A549 (cell line): ENCODE measurements at regions not wholly inside any gene's neighbourhood (a gene's known extent, or its start where the extent isn't known, plus 50 kb on each side); places are given as distances from the start of the nearest gene placed in this dataset.

Source experiments
- ATAC-seq, 2 experiments: fragments of 200-7000 bp in 1 of 2; fragments of >200 bp in 1 of 2; cut with Nextera tagmentation in 1 of 2; cut with Tn5 transposase in 1 of 2; 3 replicates each; pipeline versions ENCODE4 v1.8.0 to v1.9.1; 2018 to 2020; ENCODE audit warnings: mild to moderate bottlenecking in 1 of 2, moderate library complexity in 1 of 2
- CTCF ChIA-PET: fragments of 300-600 bp; sonication (Branson Sonifier 250); formaldehyde crosslinking; extraction: SDS; loops from one replicate; lab custom pipeline; 2021; ENCODE audit warnings: antibody characterized with exemption, inconsistent platforms; lab: Yijun Ruan, JAX
- POLR2A ChIA-PET: fragments of 350-600 bp; formaldehyde crosslinking; extraction: SDS; loops from one replicate; lab custom pipeline; 2021; ENCODE audit warnings: antibody characterized with exemption, inconsistent platforms; lab: Yijun Ruan, JAX
- DNase-seq, 2 experiments: peaks; one replicate each; pipeline versions ENCODE4 v3.0.0 to v3.0.0-alpha.2; 2011 to 2016; ENCODE audit warnings: low read depth in 1 of 2, low spot score in 1 of 2
- FAIRE-seq: peaks from 2 replicates; lab custom pipeline; 2011; peaks lifted over from hg19 to GRCh38; lab: Jason Lieb, UNC
- H3K27ac ChIP-seq, 2 experiments: fragments of >200 bp; sonication (Bioruptor Twin); formaldehyde crosslinking; 3 replicates each; pipeline ENCODE4 v1.5.1; 2016 to 2017
- H3K4me1 ChIP-seq: fragments of >200 bp; sonication (Bioruptor Twin); formaldehyde crosslinking; 3 replicates; pipeline ENCODE4 v1.6.1; 2016
- H3K4me2 ChIP-seq: fragments of >200 bp; sonication (Bioruptor Twin); formaldehyde crosslinking; 3 replicates; pipeline ENCODE4 v1.6.1; 2016
- H3K4me3 ChIP-seq: fragments of >200 bp; sonication (Bioruptor Twin); formaldehyde crosslinking; 3 replicates; pipeline ENCODE4 v1.5.1; 2016
- H3K9me3 ChIP-seq: fragments of >200 bp; sonication (Bioruptor Twin); formaldehyde crosslinking; 3 replicates; pipeline ENCODE4 v1.6.1; 2016
- CBX2 ChIP-seq: fragments of 200-600 bp; sonication (generic); IDR thresholded peaks from 2 replicates; pipeline ENCODE4 v1.6.1; 2016; ENCODE audit warnings: low read depth, mild to moderate bottlenecking, borderline replicate concordance
- CEBPB ChIP-seq, 2 experiments: fragments of >200 bp in 1 of 2; sonication (Bioruptor Twin) in 1 of 2; formaldehyde crosslinking in 1 of 2; IDR thresholded peaks; 2 replicates each; pipeline ENCODE4 v1.6.1; 2012 to 2016
- CHD2 ChIP-seq: fragments of 150-350 bp; IDR thresholded peaks from 2 replicates; pipeline ENCODE4 v1.6.1; 2014; ENCODE audit warnings: low read length; ENCODE audit not compliant: partially characterized antibody
- CHD4 ChIP-seq: fragments of 200-600 bp; sonication (generic); IDR thresholded peaks from 2 replicates; pipeline ENCODE4 v1.6.1; 2016; ENCODE audit warnings: antibody characterized with exemption, mild to moderate bottlenecking, borderline replicate concordance
- EHF ChIP-seq: fragments of 250-450 bp; sonication (Bioruptor Pico); IDR thresholded peaks from 2 replicates; pipeline ENCODE4 v1.5.0; 2020; ENCODE audit warnings: mild to moderate bottlenecking
- ESRRA ChIP-seq: fragments of 150-350 bp; IDR thresholded peaks from 2 replicates; pipeline ENCODE4 v1.6.1; 2014; ENCODE audit warnings: mild to moderate bottlenecking, low read length, borderline replicate concordance
- FOSB ChIP-seq: fragments of 250-450 bp; sonication (Bioruptor Pico); IDR thresholded peaks from 2 replicates; pipeline ENCODE4 v1.5.0; 2020; ENCODE audit warnings: mild to moderate bottlenecking, moderate library complexity
- GATA3 ChIP-seq: IDR thresholded peaks from 2 replicates; pipeline ENCODE4 v1.6.1; 2012; ENCODE audit warnings: borderline replicate concordance
- HDAC2 ChIP-seq: fragments of 200-600 bp; sonication (generic); IDR thresholded peaks from 2 replicates; pipeline ENCODE4 v1.6.1; 2016
- JUNB ChIP-seq: fragments of >200 bp; sonication (Bioruptor Twin); formaldehyde crosslinking; IDR thresholded peaks from 2 replicates; pipeline ENCODE4 v1.6.1; 2016
- KDM1A ChIP-seq: fragments of 200-600 bp; sonication (generic); IDR thresholded peaks from 2 replicates; pipeline ENCODE4 v1.6.1; 2016; ENCODE audit warnings: low read depth, mild to moderate bottlenecking
- MAFK ChIP-seq: fragments of 450-650 bp; IDR thresholded peaks from 2 replicates; pipeline ENCODE4 v1.6.1; 2014; ENCODE audit not compliant: partially characterized antibody
- NPAS2 ChIP-seq: fragments of 250-450 bp; sonication (Bioruptor Pico); IDR thresholded peaks from 2 replicates; pipeline ENCODE4 v1.8.0; 2022; ENCODE audit warnings: mild to moderate bottlenecking, moderate library complexity, borderline replicate concordance
- RNF2 ChIP-seq: fragments of 200-600 bp; sonication (generic); IDR thresholded peaks from 2 replicates; pipeline ENCODE4 v1.6.1; 2016; ENCODE audit warnings: low read depth, mild to moderate bottlenecking, antibody characterized with exemption, moderate library complexity, borderline replicate concordance
- ZC3H11A ChIP-seq: fragments of 450-650 bp; IDR thresholded peaks from 2 replicates; pipeline ENCODE4 v1.6.1; 2014; ENCODE audit warnings: antibody characterized with exemption, mild to moderate bottlenecking
- ZFP36 ChIP-seq: fragments of 450-650 bp; IDR thresholded peaks from 2 replicates; pipeline ENCODE4 v1.6.1; 2014; ENCODE audit warnings: borderline replicate concordance; ENCODE audit not compliant: partially characterized antibody
- ZNF302 ChIP-seq: fragments of 250-450 bp; sonication (Bioruptor Pico); IDR thresholded peaks from 2 replicates; pipeline ENCODE4 v1.9.0; 2021; ENCODE audit warnings: inconsistent platforms, mild to moderate bottlenecking, moderate library complexity
- ZSCAN20 ChIP-seq: fragments of 250-450 bp; sonication (Bioruptor Pico); IDR thresholded peaks from 2 replicates; pipeline ENCODE4 v1.8.0; 2022; ENCODE audit warnings: mild to moderate bottlenecking, moderate library complexity
- WGBS: methylation state at CpG from one replicate; pipeline ENCODE4 v1.1.6; 2017; ENCODE audit errors: missing lambda C conversion rate; 5-methylcytosine and 5-hydroxymethylcytosine counted together
- TF ChIP-seq, protein P1 (sequence below): fragments of 200-600 bp; sonication (generic); IDR thresholded peaks from 2 replicates; pipeline ENCODE4 v1.6.1; 2016; ENCODE audit warnings: antibody characterized with exemption, mild to moderate bottlenecking, moderate library complexity
- TF ChIP-seq, protein P2 (sequence below): fragments of >200 bp; sonication (Bioruptor Twin); formaldehyde crosslinking; IDR thresholded peaks from 2 replicates; pipeline ENCODE4 v1.6.1; 2016
- TF ChIP-seq, protein P3 (sequence below): fragments of >200 bp; sonication (Bioruptor Twin); formaldehyde crosslinking; IDR thresholded peaks from 3 replicates; pipeline ENCODE4 v1.5.1; 2016
- TF ChIP-seq, protein P4 (sequence below): fragments of >200 bp; sonication (Bioruptor Twin); formaldehyde crosslinking; IDR thresholded peaks from 3 replicates; pipeline ENCODE4 v1.6.1; 2016
- TF ChIP-seq, protein P5 (sequence below): fragments of 250-450 bp; sonication (Bioruptor Pico); IDR thresholded peaks from 2 replicates; pipeline ENCODE4 v1.5.0; 2021; ENCODE audit warnings: mild to moderate bottlenecking, moderate library complexity, borderline replicate concordance

DNA sequence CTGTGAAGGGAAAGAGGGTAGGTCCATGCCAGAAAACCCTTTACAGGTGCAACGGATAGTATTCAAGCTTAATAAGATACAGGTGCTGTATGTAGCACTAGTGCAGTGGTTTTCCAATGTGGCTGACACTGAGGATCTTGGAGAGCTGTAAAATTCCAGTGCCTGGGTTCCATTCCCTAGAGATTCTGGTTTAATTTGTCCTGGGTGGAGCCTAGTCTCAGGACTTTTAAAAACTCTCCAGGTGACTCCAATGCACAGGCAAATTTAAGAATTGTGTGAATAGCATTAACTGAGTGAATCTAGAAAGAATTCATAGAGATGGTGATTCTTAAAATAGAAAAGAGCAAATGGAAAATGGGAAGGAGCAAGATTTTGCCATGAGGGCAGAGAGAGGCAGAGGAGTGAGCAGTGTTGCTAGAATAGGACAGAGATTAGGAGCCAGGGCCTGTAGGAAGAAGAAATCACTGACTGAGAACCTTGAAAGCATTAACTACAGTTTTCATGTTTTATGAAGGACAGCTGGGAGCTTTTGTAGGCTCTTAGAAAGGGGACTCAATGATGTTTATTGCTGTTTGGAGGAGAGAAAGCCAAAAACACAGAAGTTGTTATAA lies 261.8 kb downstream of the DLEU7 start:
- no peaks in the 10 kb centered on the region for H3K9me3 ChIP-seq
- FAIRE-seq (no peak), ATAC-seq (no peak), DNase-seq (no peak)
- CTCF ChIA-PET, result no interaction called here
- no peak overlapping the region for H3K4me2 ChIP-seq
- H3K27ac ChIP-seq, result no peak overlapping the region
- TF ChIP-seq FOSB (CRISPR knock-in tag), result no peak
- TF ChIP-seq, protein P1, sequence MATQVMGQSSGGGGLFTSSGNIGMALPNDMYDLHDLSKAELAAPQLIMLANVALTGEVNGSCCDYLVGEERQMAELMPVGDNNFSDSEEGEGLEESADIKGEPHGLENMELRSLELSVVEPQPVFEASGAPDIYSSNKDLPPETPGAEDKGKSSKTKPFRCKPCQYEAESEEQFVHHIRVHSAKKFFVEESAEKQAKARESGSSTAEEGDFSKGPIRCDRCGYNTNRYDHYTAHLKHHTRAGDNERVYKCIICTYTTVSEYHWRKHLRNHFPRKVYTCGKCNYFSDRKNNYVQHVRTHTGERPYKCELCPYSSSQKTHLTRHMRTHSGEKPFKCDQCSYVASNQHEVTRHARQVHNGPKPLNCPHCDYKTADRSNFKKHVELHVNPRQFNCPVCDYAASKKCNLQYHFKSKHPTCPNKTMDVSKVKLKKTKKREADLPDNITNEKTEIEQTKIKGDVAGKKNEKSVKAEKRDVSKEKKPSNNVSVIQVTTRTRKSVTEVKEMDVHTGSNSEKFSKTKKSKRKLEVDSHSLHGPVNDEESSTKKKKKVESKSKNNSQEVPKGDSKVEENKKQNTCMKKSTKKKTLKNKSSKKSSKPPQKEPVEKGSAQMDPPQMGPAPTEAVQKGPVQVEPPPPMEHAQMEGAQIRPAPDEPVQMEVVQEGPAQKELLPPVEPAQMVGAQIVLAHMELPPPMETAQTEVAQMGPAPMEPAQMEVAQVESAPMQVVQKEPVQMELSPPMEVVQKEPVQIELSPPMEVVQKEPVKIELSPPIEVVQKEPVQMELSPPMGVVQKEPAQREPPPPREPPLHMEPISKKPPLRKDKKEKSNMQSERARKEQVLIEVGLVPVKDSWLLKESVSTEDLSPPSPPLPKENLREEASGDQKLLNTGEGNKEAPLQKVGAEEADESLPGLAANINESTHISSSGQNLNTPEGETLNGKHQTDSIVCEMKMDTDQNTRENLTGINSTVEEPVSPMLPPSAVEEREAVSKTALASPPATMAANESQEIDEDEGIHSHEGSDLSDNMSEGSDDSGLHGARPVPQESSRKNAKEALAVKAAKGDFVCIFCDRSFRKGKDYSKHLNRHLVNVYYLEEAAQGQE, result no peak
- TF ChIP-seq, protein P2, sequence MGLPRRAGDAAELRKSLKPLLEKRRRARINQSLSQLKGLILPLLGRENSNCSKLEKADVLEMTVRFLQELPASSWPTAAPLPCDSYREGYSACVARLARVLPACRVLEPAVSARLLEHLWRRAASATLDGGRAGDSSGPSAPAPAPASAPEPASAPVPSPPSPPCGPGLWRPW, result no peak
- TF ChIP-seq, all 56 proteins: peak for 0
- POLR2A ChIA-PET, result no interaction called here
- Histone ChIP-seq H3K4me1 (no peaks in the 10 kb centered on the region), H3K4me3 (no peak overlapping the region)
- WGBS, result 50% methylated on average over 1 of the region's 1 CpG

DNA sequence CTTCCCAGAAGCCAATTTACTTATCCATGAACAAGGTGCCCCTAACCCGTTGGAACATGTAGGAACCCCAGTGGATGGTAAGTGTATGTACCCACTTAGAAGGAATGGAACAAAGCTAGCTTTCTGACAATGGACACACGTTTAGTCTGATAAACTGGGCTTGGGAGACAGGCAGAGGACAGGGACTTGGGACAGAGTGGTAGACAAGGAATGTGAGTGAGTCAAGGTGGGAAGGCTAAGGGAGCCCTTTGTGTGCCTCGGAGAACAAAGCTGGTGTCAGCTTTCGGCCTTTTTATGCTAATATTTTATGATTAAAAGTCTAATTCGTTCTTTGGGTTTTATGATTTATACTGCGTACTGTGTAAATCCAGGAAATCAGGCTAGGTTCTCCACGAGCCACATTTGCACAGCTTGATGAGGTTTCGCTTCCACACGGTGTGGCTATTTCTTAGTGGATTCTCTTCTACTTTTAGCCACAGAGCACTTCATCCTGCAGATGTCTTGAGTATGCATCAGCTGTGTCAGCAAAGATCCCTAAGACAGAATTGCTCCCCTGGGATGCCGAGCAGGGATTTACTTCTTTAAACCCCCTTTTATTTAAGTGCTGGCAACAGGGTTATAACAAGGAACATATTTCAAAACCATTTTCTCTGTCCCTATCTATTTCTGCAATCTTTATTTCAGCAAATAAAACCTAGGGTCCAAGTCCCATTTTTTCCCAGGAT lies 258.5 kb downstream of the DLEU7 start:
- DNase-seq (no peak), ATAC-seq (no peak), FAIRE-seq (no peak)
- POLR2A ChIA-PET, result no interaction called here
- no peak overlapping the region for H3K4me3 ChIP-seq
- H3K9me3 ChIP-seq, result no peaks in the 10 kb centered on the region
- H3K4me2 ChIP-seq, result no peak overlapping the region
- TF ChIP-seq CBX2 (no peak), GATA3 (no peak), EHF (CRISPR knock-in tag) (no peak), RNF2 (no peak), JUNB (no peak), MAFK (no peak), KDM1A (no peak), ZNF302 (CRISPR knock-in tag) (no peak), NPAS2 (CRISPR knock-in tag) (no peak), CHD2 (no peak), ESRRA (no peak), ZFP36 (no peak), CHD4 (no peak), ZC3H11A (no peak), CEBPB (IDR thresholded peaks at IDR 0.05) (no peak), ZSCAN20 (CRISPR knock-in tag) (no peak), HDAC2 (no peak)
- TF ChIP-seq, protein P3, sequence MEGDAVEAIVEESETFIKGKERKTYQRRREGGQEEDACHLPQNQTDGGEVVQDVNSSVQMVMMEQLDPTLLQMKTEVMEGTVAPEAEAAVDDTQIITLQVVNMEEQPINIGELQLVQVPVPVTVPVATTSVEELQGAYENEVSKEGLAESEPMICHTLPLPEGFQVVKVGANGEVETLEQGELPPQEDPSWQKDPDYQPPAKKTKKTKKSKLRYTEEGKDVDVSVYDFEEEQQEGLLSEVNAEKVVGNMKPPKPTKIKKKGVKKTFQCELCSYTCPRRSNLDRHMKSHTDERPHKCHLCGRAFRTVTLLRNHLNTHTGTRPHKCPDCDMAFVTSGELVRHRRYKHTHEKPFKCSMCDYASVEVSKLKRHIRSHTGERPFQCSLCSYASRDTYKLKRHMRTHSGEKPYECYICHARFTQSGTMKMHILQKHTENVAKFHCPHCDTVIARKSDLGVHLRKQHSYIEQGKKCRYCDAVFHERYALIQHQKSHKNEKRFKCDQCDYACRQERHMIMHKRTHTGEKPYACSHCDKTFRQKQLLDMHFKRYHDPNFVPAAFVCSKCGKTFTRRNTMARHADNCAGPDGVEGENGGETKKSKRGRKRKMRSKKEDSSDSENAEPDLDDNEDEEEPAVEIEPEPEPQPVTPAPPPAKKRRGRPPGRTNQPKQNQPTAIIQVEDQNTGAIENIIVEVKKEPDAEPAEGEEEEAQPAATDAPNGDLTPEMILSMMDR, result no peak
- TF ChIP-seq, protein P4, sequence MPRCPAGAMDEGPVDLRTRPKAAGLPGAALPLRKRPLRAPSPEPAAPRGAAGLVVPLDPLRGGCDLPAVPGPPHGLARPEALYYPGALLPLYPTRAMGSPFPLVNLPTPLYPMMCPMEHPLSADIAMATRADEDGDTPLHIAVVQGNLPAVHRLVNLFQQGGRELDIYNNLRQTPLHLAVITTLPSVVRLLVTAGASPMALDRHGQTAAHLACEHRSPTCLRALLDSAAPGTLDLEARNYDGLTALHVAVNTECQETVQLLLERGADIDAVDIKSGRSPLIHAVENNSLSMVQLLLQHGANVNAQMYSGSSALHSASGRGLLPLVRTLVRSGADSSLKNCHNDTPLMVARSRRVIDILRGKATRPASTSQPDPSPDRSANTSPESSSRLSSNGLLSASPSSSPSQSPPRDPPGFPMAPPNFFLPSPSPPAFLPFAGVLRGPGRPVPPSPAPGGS, result no peak
- TF ChIP-seq, protein P5, sequence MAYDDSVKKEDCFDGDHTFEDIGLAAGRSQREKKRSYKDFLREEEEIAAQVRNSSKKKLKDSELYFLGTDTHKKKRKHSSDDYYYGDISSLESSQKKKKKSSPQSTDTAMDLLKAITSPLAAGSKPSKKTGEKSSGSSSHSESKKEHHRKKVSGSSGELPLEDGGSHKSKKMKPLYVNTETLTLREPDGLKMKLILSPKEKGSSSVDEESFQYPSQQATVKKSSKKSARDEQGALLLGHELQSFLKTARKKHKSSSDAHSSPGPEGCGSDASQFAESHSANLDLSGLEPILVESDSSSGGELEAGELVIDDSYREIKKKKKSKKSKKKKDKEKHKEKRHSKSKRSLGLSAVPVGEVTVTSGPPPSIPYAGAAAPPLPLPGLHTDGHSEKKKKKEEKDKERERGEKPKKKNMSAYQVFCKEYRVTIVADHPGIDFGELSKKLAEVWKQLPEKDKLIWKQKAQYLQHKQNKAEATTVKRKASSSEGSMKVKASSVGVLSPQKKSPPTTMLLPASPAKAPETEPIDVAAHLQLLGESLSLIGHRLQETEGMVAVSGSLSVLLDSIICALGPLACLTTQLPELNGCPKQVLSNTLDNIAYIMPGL (CRISPR knock-in tag), result no peak
- peaks cover 14% of the 10 kb centered on the region; the same call in 1 of the 3 replicates for H3K4me1 ChIP-seq
- CTCF ChIA-PET, result interaction anchor here (0.6 kb wide), 1 partner anchor 15 kb away, joined by 3 read pairs; no protein-coding TSS in a partner anchor
- no peak overlapping the region for H3K27ac ChIP-seq
- WGBS, result 68% methylated on average over 10 of the region's 10 CpGs
